HG02571 (cell line): ENCODE measurements at regions not wholly inside any gene's neighbourhood (a gene's known extent, or its start where the extent isn't known, plus 50 kb on each side); places are given as distances from the start of the nearest gene placed in this dataset.

Experiments
- ATAC-seq: cut with Tn5 transposase; IDR thresholded peaks from one replicate; pipeline ENCODE4 v1.9.1; 2021; ENCODE audit warnings: mild to moderate bottlenecking, moderate library complexity; ENCODE audit not compliant: unreplicated experiment

- no peak for ATAC-seq
Measured at GRCh38 chr21:35223480-35224156, 174.5 kb upstream of the RUNX1 start.

- ATAC-seq: no peak
Measured at GRCh38 chr21:35222541-35222941, 173.4 kb upstream of the RUNX1 start.

GRCh38 chr21:35222021-35222420 is 172.9 kb upstream of the RUNX1 start:
- ATAC-seq: no peak

GRCh38 chr21:35220301-35220700 is 171.2 kb upstream of the RUNX1 start:
- ATAC-seq: no peak

GRCh38 chr21:35219719-35220118 is 170.6 kb upstream of the RUNX1 start:
- ATAC-seq: no peak

GRCh38 chr21:35219291-35219690 is 170.2 kb upstream of the RUNX1 start:
- ATAC-seq: no peak

- no peak for ATAC-seq
Measured at GRCh38 chr21:35217504-35218060, 168.5 kb upstream of the RUNX1 start.

- no peak for ATAC-seq
Measured at GRCh38 chr21:35216996-35217395, 167.9 kb upstream of the RUNX1 start.

GRCh38 chr21:35215870-35216269 is 166.8 kb upstream of the RUNX1 start:
- ATAC-seq: no peak

GRCh38 chr21:35212393-35213127 is 163.5 kb upstream of the RUNX1 start:
- ATAC-seq: no peak

GRCh38 chr21:35211782-35212181 is 162.7 kb upstream of the RUNX1 start:
- ATAC-seq: no peak

- no peak for ATAC-seq
Measured at GRCh38 chr21:35210093-35210492, 161.0 kb upstream of the RUNX1 start.

GRCh38 chr21:35208810-35209517 is 159.9 kb upstream of the RUNX1 start:
- ATAC-seq: no peak

GRCh38 chr21:35208104-35208503 is 159.0 kb upstream of the RUNX1 start:
- ATAC-seq: no peak

GRCh38 chr21:35207322-35207721 is 158.2 kb upstream of the RUNX1 start:
- ATAC-seq: no peak

GRCh38 chr21:35206141-35207125 is 157.3 kb upstream of the RUNX1 start:
- no peak for ATAC-seq

GRCh38 chr21:35204850-35205541 is 155.9 kb upstream of the RUNX1 start:
- ATAC-seq: no peak

GRCh38 chr21:35204125-35204524 is 155.0 kb upstream of the RUNX1 start:
- ATAC-seq: no peak

- ATAC-seq: no peak
Measured at GRCh38 chr21:35203093-35203977, 154.2 kb upstream of the RUNX1 start.
